IMR-90 (cell line): ENCODE measurements at regions not wholly inside any gene's neighbourhood (a gene's known extent, or its start where the extent isn't known, plus 50 kb on each side); places are given as distances from the start of the nearest gene placed in this dataset.

Experiments
- ATAC-seq: fragments of 200-7000 bp; cut with Tn5 transposase; 2 replicates; pipeline ENCODE4 v1.9.1; 2020; ENCODE audit warnings: low read depth, mild to moderate bottlenecking, moderate library complexity
- BruUV-seq: library from RNA; stranded (reverse); fragments of 400-500 nt; replicated peaks from 2 replicates; lab custom pipeline; 2021; lab: Mats Ljungman, UMichigan
- CTCF ChIA-PET: fragments of 300-600 bp; formaldehyde crosslinking; extraction: SDS; loops from one replicate; lab custom pipeline; 2021; ENCODE audit warnings: antibody characterized with exemption; lab: Yijun Ruan, JAX
- POLR2A ChIA-PET: fragments of 300-600 bp; sonication (Branson Sonifier 250); formaldehyde crosslinking; loops from one replicate; lab custom pipeline; 2022; ENCODE audit warnings: antibody characterized with exemption; ENCODE audit not compliant: unreplicated experiment; lab: Charles Lee
- DNase-seq: peaks from one replicate; pipeline ENCODE4 v3.0.0; 2013
- H2AFZ ChIP-seq: replicated peaks from 2 replicates; pipeline ENCODE3; 2013; ENCODE audit warnings: low read length, mild to moderate bottlenecking; ENCODE audit not compliant: poor library complexity
- H2AK5ac ChIP-seq: 2 replicates; pipeline ENCODE4 v1.6.1; 2013; ENCODE audit warnings: low read depth, low read length, inconsistent platforms
- H2AK9ac ChIP-seq: replicated peaks from 2 replicates; pipeline ENCODE3; 2013; ENCODE audit warnings: mild to moderate bottlenecking, low read depth, low read length, moderate library complexity; ENCODE audit not compliant: poor library complexity
- H2BK120ac ChIP-seq: 2 replicates; pipeline ENCODE4 v1.6.1; 2013; ENCODE audit warnings: low read depth, low read length, inconsistent platforms
- H2BK15ac ChIP-seq: 3 replicates; pipeline ENCODE4 v1.6.1; 2013; ENCODE audit warnings: low read depth, low read length, inconsistent platforms
- H2BK20ac ChIP-seq: 2 replicates; pipeline ENCODE4 v1.6.1; 2013; ENCODE audit warnings: low read depth, mild to moderate bottlenecking, inconsistent platforms, low read length, moderate library complexity
- H2BK5ac ChIP-seq: 2 replicates; pipeline ENCODE4 v1.6.1; 2013; ENCODE audit warnings: mild to moderate bottlenecking, low read depth, low read length, inconsistent platforms; ENCODE audit not compliant: poor library complexity, severe bottlenecking
- H3K14ac ChIP-seq: replicated peaks from 2 replicates; pipeline ENCODE4 v1.6.1; 2013; ENCODE audit warnings: low read depth, low read length, inconsistent platforms
- H3K18ac ChIP-seq: 2 replicates; pipeline ENCODE4 v1.6.1; 2013; ENCODE audit warnings: low read depth, low read length, control low read depth
- H3K23ac ChIP-seq: 2 replicates; pipeline ENCODE4 v1.6.1; 2013; ENCODE audit warnings: low read depth, low read length, inconsistent platforms
- H3K27ac ChIP-seq: 2 replicates; pipeline ENCODE4 v1.5.1; 2013; ENCODE audit warnings: mild to moderate bottlenecking, control low read depth, low read length; ENCODE audit not compliant: insufficient read depth
- H3K27me3 ChIP-seq: 2 replicates; pipeline ENCODE4 v1.6.1; 2013; ENCODE audit warnings: low read length; ENCODE audit not compliant: control insufficient read depth, insufficient read depth
- H3K36me3 ChIP-seq: 2 replicates; pipeline ENCODE4 v1.6.1; 2013; ENCODE audit warnings: low read length, mixed read lengths; ENCODE audit not compliant: control insufficient read depth, insufficient read depth
- H3K4ac ChIP-seq: 2 replicates; pipeline ENCODE4 v1.6.1; 2013; ENCODE audit warnings: low read depth, low read length, inconsistent platforms
- H3K4me1 ChIP-seq: 2 replicates; pipeline ENCODE4 v1.6.1; 2013; ENCODE audit warnings: low read length, mixed read lengths; ENCODE audit not compliant: control insufficient read depth, insufficient read depth
- H3K4me2 ChIP-seq: 2 replicates; pipeline ENCODE4 v1.6.1; 2013; ENCODE audit warnings: low read depth, mild to moderate bottlenecking, control low read depth, low read length, moderate library complexity
- H3K4me3 ChIP-seq: 2 replicates; pipeline ENCODE4 v1.5.1; 2013; ENCODE audit warnings: low read depth, mild to moderate bottlenecking, control low read depth, low read length, moderate library complexity; ENCODE audit not compliant: insufficient read depth
- H3K56ac ChIP-seq: 2 replicates; pipeline ENCODE4 v1.6.1; 2013; ENCODE audit warnings: low read length, inconsistent platforms; ENCODE audit not compliant: insufficient read depth; ENCODE audit errors: extremely low read depth
- H3K79me1 ChIP-seq, 2 experiments: 2 replicates each; pipeline ENCODE4 v1.6.1; 2013; ENCODE audit warnings: low read length in 2 of 2, inconsistent platforms in 1 of 2, low read depth in 1 of 2
- H3K9ac ChIP-seq: 2 replicates; pipeline ENCODE4 v1.6.1; 2013; ENCODE audit warnings: low read depth, low read length, control low read depth
- H3K9me1 ChIP-seq: 2 replicates; pipeline ENCODE4 v1.6.1; 2013; ENCODE audit warnings: low read length, inconsistent platforms; ENCODE audit not compliant: insufficient read depth
- H3K9me3 ChIP-seq: 2 replicates; pipeline ENCODE4 v1.6.1; 2013; ENCODE audit warnings: low read length; ENCODE audit not compliant: control insufficient read depth, insufficient read depth
- H4K20me1 ChIP-seq: 2 replicates; pipeline ENCODE4 v1.6.1; 2013; ENCODE audit warnings: low read length, inconsistent platforms; ENCODE audit not compliant: insufficient read depth
- H4K5ac ChIP-seq: 2 replicates; pipeline ENCODE4 v1.6.1; 2013; ENCODE audit warnings: mild to moderate bottlenecking, low read depth, low read length, control low read depth
- H4K8ac ChIP-seq, 2 experiments: 2 replicates each; pipeline ENCODE4 v1.6.1; 2013; ENCODE audit warnings: low read depth in 2 of 2, low read length in 2 of 2, control low read depth in 1 of 2, inconsistent platforms in 1 of 2
- H4K91ac ChIP-seq: 2 replicates; pipeline ENCODE4 v1.6.1; 2013; ENCODE audit warnings: low read depth, low read length, inconsistent platforms; ENCODE audit not compliant: insufficient read depth
- BHLHE40 ChIP-seq: fragments of 150-350 bp; IDR thresholded peaks from 2 replicates; pipeline ENCODE4 v1.6.1; 2016; ENCODE audit warnings: mild to moderate bottlenecking, low read depth, low read length
- CHD1 ChIP-seq: IDR thresholded peaks from 2 replicates; pipeline ENCODE4 v1.6.1; 2012; ENCODE audit warnings: low read depth, low read length, improper control_type of control experiment
- CTCF ChIP-seq: conservative IDR thresholded peaks from 2 replicates; pipeline ENCODE4 v1.5.1; 2012; ENCODE audit warnings: mild to moderate bottlenecking, low read depth, low read length, improper control_type of control experiment
- ELK1 ChIP-seq: fragments of 150-350 bp; IDR thresholded peaks from 2 replicates; pipeline ENCODE4 v1.6.1; 2016; ENCODE audit warnings: low read depth, mild to moderate bottlenecking, low read length, moderate library complexity, borderline replicate concordance
- FOS ChIP-seq: fragments of 150-350 bp; IDR thresholded peaks from 2 replicates; pipeline ENCODE4 v1.6.1; 2016; ENCODE audit warnings: low read depth, low read length
- MAFK ChIP-seq: IDR thresholded peaks from 2 replicates; pipeline ENCODE4 v1.6.1; 2012; ENCODE audit warnings: low read depth, low read length, improper control_type of control experiment
- MAZ ChIP-seq: IDR thresholded peaks from 2 replicates; pipeline ENCODE4 v1.6.1; 2012; ENCODE audit warnings: low read depth, mild to moderate bottlenecking, low read length, improper control_type of control experiment, moderate library complexity, borderline replicate concordance
- MXI1 ChIP-seq: IDR thresholded peaks from 2 replicates; pipeline ENCODE4 v1.6.1; 2012; ENCODE audit warnings: low read depth, mild to moderate bottlenecking, low read length, moderate library complexity, borderline replicate concordance
- NFE2L2 ChIP-seq: fragments of 150-350 bp; IDR thresholded peaks from 2 replicates; pipeline ENCODE4 v1.6.1; 2016; ENCODE audit warnings: low read depth, mild to moderate bottlenecking, low read length
- POLR2A ChIP-seq: IDR thresholded peaks from 2 replicates; pipeline ENCODE4 v1.6.1; 2012; ENCODE audit warnings: mild to moderate bottlenecking, low read depth, low read length
- RAD21 ChIP-seq: IDR thresholded peaks from 2 replicates; pipeline ENCODE4 v1.6.1; 2012; ENCODE audit warnings: low read length, improper control_type of control experiment
- RCOR1 ChIP-seq: IDR thresholded peaks from 2 replicates; pipeline ENCODE4 v1.6.1; 2012; ENCODE audit warnings: mild to moderate bottlenecking, low read length, improper control_type of control experiment; ENCODE audit not compliant: insufficient replicate concordance
- SMC3 ChIP-seq: fragments of 150-350 bp; IDR thresholded peaks from 2 replicates; pipeline ENCODE4 v1.6.1; 2016; ENCODE audit warnings: low read depth, mild to moderate bottlenecking, antibody characterized with exemption, low read length, moderate library complexity
- USF2 ChIP-seq: fragments of 150-350 bp; IDR thresholded peaks from 2 replicates; pipeline ENCODE4 v1.6.1; 2017; ENCODE audit warnings: mild to moderate bottlenecking, antibody characterized with exemption, low read length, low read depth
- WGBS, 2 experiments: methylation state at CpG; one replicate each; pipeline versions ENCODE4 v1.1.5 to v1.1.7; 2013; ENCODE audit warnings: missing lambda C conversion rate in 2 of 2; ENCODE audit not compliant: insufficient read length in 1 of 2; ENCODE audit errors: extremely low coverage in 2 of 2; 5-methylcytosine and 5-hydroxymethylcytosine counted together
- dilution Hi-C: fragments of 300-500 bp; cut with HindIII; formaldehyde crosslinking; loops from one replicate; pipeline ENCODE4 v1.14.3; 2018; ENCODE audit warnings: low sequenced_read_pairs; ENCODE audit not compliant: unreplicated experiment
- in situ Hi-C: fragments of 300-500 bp; cut with MboI; formaldehyde crosslinking; loops from 3 replicates; pipeline ENCODE4 v1.14.3; 2019; ENCODE audit warnings: low sequenced_read_pairs, inconsistent platforms, mixed read lengths
- intact Hi-C: fragments of 100-400 bp; cut with micrococcal nuclease; formaldehyde crosslinking; loops from 2 replicates; pipeline ENCODE4 v1.10.0; 2022

DNA sequence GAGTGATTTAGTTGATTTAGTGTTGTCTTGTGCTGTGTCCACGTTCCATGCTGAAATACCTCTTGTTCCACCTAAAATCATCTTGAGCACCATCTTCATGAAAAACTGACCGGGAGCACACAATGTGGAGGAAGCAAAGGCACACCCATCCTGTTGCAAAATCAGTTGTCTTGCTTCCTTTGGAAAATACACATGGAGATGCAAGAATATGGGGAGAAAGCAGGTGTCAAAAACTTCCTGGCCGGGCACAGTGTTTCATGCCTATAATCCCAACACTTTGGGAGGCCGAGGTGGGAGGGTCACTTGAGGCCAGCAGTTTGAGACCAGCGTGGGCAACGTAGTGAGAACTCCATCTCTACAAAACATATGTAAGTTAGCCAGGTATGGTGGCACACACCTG, 151.1 kb downstream of the C11orf91 start:
- no TSS peak for BruUV-seq
- WGBS, 2 experiments = no CpG with 5 or more reads among the region's 6 CpGs

More for the DNA sequence above, 151.1 kb downstream of the C11orf91 start:
- no peak overlapping the region for H3K56ac ChIP-seq
- no peak overlapping the region for H3K9ac ChIP-seq
- no peak overlapping the region for H3K27ac ChIP-seq
- H3K36me3 ChIP-seq = no peaks in the 10 kb centered on the region
- in situ Hi-C loops = loop anchor here (5.0 kb wide), 1 partner anchor 138 kb away; no protein-coding TSS in a partner anchor
- H3K4me1 ChIP-seq = peaks cover 5% of the 10 kb centered on the region; the same call in 1 of the 2 replicates
- no peak overlapping the region for H2BK20ac ChIP-seq
- POLR2A ChIA-PET = no interaction called here
- no peak overlapping the region for H3K23ac ChIP-seq
- H2BK120ac ChIP-seq = no peak overlapping the region
- no peak overlapping the region for H2AK9ac ChIP-seq
- no peaks in the 10 kb centered on the region for H3K9me3 ChIP-seq
- intact Hi-C loops = no loop called here
- DNase-seq (no peak), ATAC-seq (no peak)
- no peak overlapping the region for H3K18ac ChIP-seq
- H3K4ac ChIP-seq = no peak overlapping the region
- H3K27me3 ChIP-seq = no peaks in the 10 kb centered on the region
- H4K8ac ChIP-seq = no peak overlapping the region
- no peaks in the 10 kb centered on the region for H4K20me1 ChIP-seq
- H3K4me3 ChIP-seq = no peak overlapping the region
- H2BK15ac ChIP-seq = no peak overlapping the region
- no peak overlapping the region for H4K5ac ChIP-seq
- H3K79me1 ChIP-seq = peaks cover 0 to 14% of the 10 kb centered on the region in 2 experiments; a peak in 2 of 4 replicates
- peaks cover 20% of the 10 kb centered on the region; the same call in 1 of the 2 replicates for H3K9me1 ChIP-seq
- H2BK5ac ChIP-seq = no peak overlapping the region
- TF ChIP-seq FOS = no peak
- TF ChIP-seq USF2 = no peak
- TF ChIP-seq MAFK = no peak
- TF ChIP-seq ELK1 = no peak
- TF ChIP-seq BHLHE40 = no peak
- TF ChIP-seq MAZ = no peak
- TF ChIP-seq NFE2L2 = no peak
- no peak for TF ChIP-seq RCOR1
- TF ChIP-seq MXI1 = no peak
- TF ChIP-seq SMC3 = no peak
- TF ChIP-seq CTCF = no peak
- no peak for TF ChIP-seq RAD21
- no peak for TF ChIP-seq CHD1
- no peak for TF ChIP-seq POLR2A
- H2AK5ac ChIP-seq = no peak overlapping the region
- H3K14ac ChIP-seq = no peak overlapping the region
- CTCF ChIA-PET = no interaction called here
- H3K4me2 ChIP-seq = no peak overlapping the region
- no peak overlapping the region for H2AFZ ChIP-seq
- H4K91ac ChIP-seq = no peak overlapping the region
- dilution Hi-C loops = no loop called here
